ENCODE measurements at regions not wholly inside any gene's neighbourhood (a gene's known extent, or its start where the extent isn't known, plus 50 kb on each side); places are given as distances from the start of the nearest gene placed in this dataset.

- no peak for TF ChIP-seq REL (CRISPR knock-in tag; conservative IDR thresholded peaks at IDR 0.05)
- TF ChIP-seq ZNF687 (CRISPR knock-in tag; IDR thresholded peaks at IDR 0.05) = peak; percentile 78
- TF ChIP-seq SOX6 (IDR thresholded peaks at IDR 0.05) = no peak
- peak; percentile 71 for TF ChIP-seq SOX6 (CRISPR knock-in tag; IDR thresholded peaks at IDR 0.05)
- TF ChIP-seq THAP8 (CRISPR knock-in tag; IDR thresholded peaks at IDR 0.05; ENCODE audit: borderline replicate concordance) = 0 out of 2 replicates have a peak, but pooled peaks have one; percentile 50
- no peak for TF ChIP-seq GFI1 (CRISPR knock-in tag; IDR thresholded peaks at IDR 0.05; ENCODE audit: borderline replicate concordance)
- TF ChIP-seq ZGPAT (CRISPR knock-in tag; IDR thresholded peaks at IDR 0.05) = peak; percentile 63
- TF ChIP-seq ZNF543 (CRISPR knock-in tag; IDR thresholded peaks at IDR 0.05) = peak; percentile 42; the same call in 1 of the 2 replicates
- peak; percentile 24; the same call in 1 of the 2 replicates for TF ChIP-seq KDM4B (CRISPR knock-in tag; IDR thresholded peaks at IDR 0.05)
- TF ChIP-seq ZC3H13 (CRISPR knock-in tag; IDR thresholded peaks at IDR 0.05) = no peak
- 0 out of 2 replicates have a peak, but pooled peaks have one; percentile 54 for TF ChIP-seq MZF1 (CRISPR knock-in tag; IDR thresholded peaks at IDR 0.05; ENCODE audit: borderline replicate concordance)
- no peak for TF ChIP-seq ZNF564 (CRISPR knock-in tag; IDR thresholded peaks at IDR 0.05)
- no peak for TF ChIP-seq ZNF12 (CRISPR knock-in tag; IDR thresholded peaks at IDR 0.05)
- peak; percentile 49 for TF ChIP-seq MED1 (CRISPR knock-in tag; IDR thresholded peaks at IDR 0.05)
- TF ChIP-seq ZNF234 (CRISPR knock-in tag; conservative IDR thresholded peaks at IDR 0.05) = 0 out of 2 replicates have a peak, but pooled peaks have one; percentile 49
- peak; percentile 38; the same call in 1 of the 2 replicates for TF ChIP-seq YEATS4 (CRISPR knock-in tag; IDR thresholded peaks at IDR 0.05; ENCODE audit: borderline replicate concordance)
- peak; percentile 65; the same call in 1 of the 2 replicates for TF ChIP-seq ISL2 (CRISPR knock-in tag; IDR thresholded peaks at IDR 0.05)
- TF ChIP-seq HDAC1 (CRISPR knock-in tag; IDR thresholded peaks at IDR 0.05) = peak; percentile 33; the same call in 1 of the 2 replicates
- no peak for TF ChIP-seq ISX (CRISPR knock-in tag; conservative IDR thresholded peaks at IDR 0.05)
- peak; percentile 88; the same call in 1 of the 2 replicates for TF ChIP-seq ZNF891 (CRISPR knock-in tag; IDR thresholded peaks at IDR 0.05)
- no peak for TF ChIP-seq SRSF1 (optimal IDR thresholded peaks at IDR 0.05; ENCODE audit: low read depth, low read length)
These were observed 89.4 kb downstream of the LINGO1 start (continued) for GRCh38 chr15:77543159-77543882.

Measured in HepG2 (cell line).